ENCODE measurements at regions not wholly inside any gene's neighbourhood (a gene's known extent, or its start where the extent isn't known, plus 50 kb on each side); places are given as distances from the start of the nearest gene placed in this dataset.

- DNase-seq = no peak
Measured at GRCh38 chr2:59957504-59957903, 596.0 kb downstream of the BCL11A start.

- no peak for DNase-seq
Measured at GRCh38 chr2:59956981-59957380, 596.5 kb downstream of the BCL11A start.

- DNase-seq = no peak
Measured at GRCh38 chr2:59947917-59948541, 605.4 kb downstream of the BCL11A start.

GRCh38 chr2:59947209-59947608 lies 606.2 kb downstream of the BCL11A start:
- no peak for DNase-seq

- no peak for DNase-seq
Measured at GRCh38 chr2:59939236-59939635, 614.2 kb downstream of the BCL11A start.

DNA sequence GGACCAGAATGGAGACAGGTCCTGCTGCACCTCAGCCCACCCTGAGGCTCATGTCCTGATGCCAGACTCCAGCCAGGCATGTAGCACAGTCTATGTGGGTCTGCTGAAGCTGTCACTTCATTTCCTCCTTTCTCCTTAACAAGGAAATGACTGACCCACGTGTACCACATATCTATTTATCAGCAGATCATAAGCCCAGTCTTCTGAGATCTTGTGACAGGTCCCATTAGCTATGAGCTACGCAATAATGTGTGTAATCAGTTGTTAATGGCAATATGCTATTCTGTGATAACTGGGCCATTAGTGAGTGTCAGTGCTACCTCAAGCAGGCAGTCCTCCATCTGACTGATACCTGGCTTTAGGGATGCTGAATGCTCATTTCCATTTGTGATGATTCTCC lies 615.3 kb downstream of the BCL11A start:
- no peak for DNase-seq

- peak; percentile 34 for DNase-seq
Measured at GRCh38 chr2:59936048-59936447, 617.4 kb downstream of the BCL11A start.

DNA sequence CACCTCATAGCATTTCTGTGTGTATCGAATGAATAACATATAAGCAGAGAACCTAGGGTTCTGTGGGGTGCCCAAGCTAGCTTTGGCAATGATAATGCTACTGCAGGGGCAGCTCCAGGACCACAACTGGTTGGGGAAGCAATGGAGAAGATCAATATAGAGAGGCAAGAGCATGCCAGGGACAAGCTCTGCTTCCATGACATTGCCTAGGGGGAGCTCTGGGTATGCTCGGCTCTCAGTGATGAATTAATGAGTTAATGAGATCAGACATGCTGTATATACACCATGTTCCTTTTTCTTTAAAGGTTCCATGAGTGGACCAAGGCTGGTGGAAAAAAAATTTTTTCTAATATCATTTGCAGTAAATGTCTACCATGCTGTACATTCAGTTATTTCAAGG lies 618.4 kb downstream of the BCL11A start:
- DNase-seq = no peak

- no peak for DNase-seq
Measured at GRCh38 chr2:59933948-59934347, 619.5 kb downstream of the BCL11A start.

DNA sequence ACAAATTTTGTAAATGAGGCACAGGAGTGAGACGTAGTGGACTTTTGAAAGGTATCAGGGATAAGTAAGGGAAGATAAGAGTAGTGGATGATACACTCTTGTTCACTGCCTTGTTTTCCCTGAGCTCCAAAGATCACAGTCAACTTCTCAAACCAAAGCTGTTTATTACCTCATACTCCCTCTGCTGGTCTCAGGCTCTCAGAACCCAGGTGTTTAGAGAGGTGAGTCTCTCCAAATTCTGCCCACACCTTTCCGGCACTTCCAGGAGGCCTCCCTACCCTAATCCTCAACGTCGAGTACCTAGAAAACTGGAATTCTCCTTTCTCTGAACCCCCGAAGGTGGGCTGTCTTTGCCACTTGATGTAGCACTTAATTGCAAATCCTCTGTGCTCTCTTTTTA lies 621.1 kb downstream of the BCL11A start:
- no peak for DNase-seq

DNA sequence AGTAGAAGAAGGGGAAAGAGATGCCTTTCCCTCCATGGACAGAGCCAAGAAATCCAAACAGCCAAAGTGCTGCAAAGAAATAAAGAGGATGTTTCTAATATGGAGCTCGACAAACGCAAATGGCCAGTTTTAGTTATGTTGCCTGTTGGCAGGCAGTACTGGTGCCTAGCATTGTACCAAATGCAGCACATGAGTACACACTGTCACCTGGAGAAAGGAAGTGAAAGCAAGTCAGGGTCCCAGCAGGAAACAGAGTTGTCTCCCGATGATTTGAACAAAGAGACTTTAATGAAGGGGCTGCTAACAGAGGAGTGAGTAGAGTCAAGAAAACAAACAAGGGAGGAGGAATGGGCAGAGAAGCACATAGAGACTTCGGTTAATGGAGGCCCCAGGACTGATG lies 623.0 kb downstream of the BCL11A start:
- DNase-seq = no peak

- DNase-seq = no peak
Measured at GRCh38 chr2:59926731-59927130, 626.7 kb downstream of the BCL11A start.

- no peak for DNase-seq
Measured at GRCh38 chr2:59925321-59925720, 628.1 kb downstream of the BCL11A start.

DNA sequence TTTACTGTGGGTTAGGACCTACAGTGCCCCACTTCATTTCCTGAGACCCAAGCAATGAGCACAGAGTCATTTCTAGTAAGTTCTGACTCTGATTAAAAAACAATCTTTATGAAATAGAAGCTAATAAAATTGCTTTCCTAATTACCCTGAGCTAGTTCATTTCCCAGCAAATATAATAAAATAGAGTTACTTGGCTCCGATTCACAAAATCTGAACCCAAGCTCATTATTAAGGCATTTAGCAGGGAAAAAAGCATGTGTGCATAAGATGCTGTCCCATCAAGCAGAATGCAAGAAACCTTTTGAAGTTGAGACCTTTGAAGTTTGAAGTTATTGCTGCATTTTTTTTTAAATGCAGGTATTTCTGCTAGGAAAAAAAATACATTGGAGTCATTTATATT lies 629.1 kb downstream of the BCL11A start:
- no peak for DNase-seq

DNA sequence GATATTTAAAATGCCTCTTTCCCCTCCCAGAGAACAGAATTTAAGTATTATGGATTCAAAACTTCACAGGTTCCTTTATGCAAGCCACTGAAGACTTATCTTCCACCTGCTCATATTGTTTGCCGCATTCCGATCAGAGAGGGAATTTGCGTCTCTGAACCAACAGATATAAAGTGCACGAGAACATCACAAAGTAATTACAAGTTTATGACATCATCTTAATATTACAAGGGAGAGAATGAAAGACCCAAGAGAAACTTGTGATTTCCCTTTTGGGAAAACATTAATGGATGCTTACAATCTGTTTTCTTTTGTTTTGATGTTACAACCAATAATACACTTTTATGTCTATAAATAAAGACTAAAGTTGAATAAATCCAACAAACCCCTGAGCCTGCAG lies 631.0 kb downstream of the BCL11A start:
- DNase-seq = no peak

GRCh38 chr2:59921743-59922142 lies 631.7 kb downstream of the BCL11A start:
- DNase-seq = no peak

DNA sequence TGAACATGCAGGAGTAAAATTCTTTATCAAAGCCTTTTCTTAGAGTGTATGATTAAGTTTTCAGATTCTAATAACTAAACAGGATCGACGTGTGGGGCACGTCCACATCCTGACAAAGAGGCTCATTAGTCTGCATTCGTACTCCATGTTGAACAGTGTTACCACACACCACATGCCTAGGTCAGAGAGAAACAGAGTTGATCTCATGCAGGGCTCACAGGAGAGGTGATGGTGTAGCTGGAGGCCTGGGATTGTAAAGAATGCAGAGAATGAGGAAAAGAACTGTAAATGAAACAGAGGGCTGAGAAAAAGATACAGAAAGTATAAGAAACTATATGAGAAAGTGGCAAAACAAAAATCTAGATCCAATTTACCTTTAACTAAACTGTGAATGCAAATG lies 632.5 kb downstream of the BCL11A start:
- no peak for DNase-seq

DNA sequence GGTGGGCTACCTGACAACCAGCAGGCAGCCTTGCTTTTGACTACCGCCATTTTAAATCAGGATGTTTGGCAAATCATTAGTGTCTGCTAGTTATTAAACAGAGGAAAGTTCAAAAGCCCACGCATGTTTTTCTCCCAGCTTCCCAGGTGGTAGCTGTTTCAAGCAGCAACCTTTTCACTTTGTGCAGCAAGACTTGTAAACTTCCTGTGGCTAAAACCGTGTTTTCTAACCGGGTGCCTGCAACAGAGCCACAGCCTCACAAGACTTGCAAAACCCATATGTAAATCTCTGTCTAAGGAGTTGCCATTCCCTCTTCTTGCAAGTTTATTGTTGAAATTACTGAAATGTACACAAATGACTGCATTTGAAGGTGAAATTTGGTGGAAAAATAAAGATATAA lies 633.1 kb downstream of the BCL11A start:
- DNase-seq = no peak

- no peak for DNase-seq
Measured at GRCh38 chr2:59919579-59919978, 633.9 kb downstream of the BCL11A start.

DNA sequence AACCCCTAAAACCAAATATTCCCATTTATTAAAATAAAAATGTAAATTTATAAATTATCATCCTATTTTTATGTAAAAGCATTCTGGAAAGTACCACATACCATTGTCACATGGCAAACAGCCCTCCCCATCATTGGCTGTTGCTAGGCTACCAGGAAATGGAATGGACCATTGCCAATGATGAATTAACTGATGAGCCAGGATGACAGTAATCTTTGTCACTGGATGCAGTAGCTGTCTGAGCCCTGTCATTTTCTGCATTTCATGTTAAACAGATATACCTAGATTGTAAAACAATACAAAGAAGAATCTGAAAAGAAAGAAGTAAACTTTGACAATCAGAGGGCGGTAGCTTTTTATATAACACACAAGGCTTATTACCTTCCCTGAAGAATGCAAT lies 641.4 kb downstream of the BCL11A start:
- no peak for DNase-seq

GRCh38 chr2:59910166-59910565 lies 643.3 kb downstream of the BCL11A start:
- no peak for DNase-seq

GRCh38 chr2:59909147-59909546 lies 644.3 kb downstream of the BCL11A start:
- DNase-seq = no peak

DNA sequence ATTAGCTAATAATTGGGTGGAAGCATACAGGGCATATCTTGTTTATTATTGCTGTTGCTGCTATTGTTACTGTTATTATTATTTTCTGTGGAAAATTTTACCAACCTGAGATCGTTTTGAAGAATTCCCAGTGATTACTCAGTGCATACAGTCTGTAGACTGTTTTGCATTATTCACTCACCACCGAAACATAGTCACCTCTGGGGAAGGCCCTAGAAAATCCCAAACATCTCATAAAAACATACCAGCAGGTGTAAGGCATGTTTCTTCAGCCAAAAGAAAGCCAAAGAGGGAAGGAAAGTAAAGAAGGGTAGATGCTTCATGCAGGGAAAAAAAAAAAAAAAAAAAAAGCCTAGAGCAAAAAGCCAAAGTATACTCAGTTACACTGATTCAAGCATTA lies 647.7 kb downstream of the BCL11A start:
- DNase-seq = no peak

DNA sequence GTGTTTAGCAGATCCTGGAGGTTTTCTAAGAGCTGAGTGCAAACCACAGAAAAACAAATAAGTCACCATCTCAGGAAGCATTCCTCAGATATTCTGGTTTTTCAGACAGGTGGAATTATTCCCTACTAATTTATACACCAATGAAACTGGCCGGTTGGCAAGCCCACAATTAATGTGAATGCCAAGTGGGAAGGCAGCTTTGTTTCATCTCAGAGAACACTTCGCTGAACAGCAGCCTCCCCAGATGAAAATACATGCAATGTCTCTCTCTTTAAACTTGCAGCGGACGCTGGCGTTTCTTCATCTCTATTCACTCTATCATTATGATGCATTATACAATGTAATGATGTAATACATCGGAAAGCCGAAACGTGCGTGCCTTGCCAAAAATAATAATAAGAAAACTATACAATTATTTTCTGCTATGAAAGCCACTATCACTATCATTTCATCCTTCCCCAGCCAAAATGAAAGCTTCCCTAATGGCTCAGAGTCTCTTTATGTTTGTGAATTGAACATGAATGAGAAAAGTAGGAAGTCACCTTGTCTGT lies 649.4 kb downstream of the BCL11A start:
- no peak for DNase-seq

GRCh38 chr2:59900728-59901452 lies 652.6 kb downstream of the BCL11A start:
- no peak for DNase-seq

Measured in NCI-H2107 (cell line).